ENCODE measurements at regions not wholly inside any gene's neighbourhood (a gene's known extent, or its start where the extent isn't known, plus 50 kb on each side); places are given as distances from the start of the nearest gene placed in this dataset.

GRCh38 chr9:82183181-82183860, 194.7 kb downstream of the SPATA31D1 start:
- TF ChIP-seq, protein P1, sequence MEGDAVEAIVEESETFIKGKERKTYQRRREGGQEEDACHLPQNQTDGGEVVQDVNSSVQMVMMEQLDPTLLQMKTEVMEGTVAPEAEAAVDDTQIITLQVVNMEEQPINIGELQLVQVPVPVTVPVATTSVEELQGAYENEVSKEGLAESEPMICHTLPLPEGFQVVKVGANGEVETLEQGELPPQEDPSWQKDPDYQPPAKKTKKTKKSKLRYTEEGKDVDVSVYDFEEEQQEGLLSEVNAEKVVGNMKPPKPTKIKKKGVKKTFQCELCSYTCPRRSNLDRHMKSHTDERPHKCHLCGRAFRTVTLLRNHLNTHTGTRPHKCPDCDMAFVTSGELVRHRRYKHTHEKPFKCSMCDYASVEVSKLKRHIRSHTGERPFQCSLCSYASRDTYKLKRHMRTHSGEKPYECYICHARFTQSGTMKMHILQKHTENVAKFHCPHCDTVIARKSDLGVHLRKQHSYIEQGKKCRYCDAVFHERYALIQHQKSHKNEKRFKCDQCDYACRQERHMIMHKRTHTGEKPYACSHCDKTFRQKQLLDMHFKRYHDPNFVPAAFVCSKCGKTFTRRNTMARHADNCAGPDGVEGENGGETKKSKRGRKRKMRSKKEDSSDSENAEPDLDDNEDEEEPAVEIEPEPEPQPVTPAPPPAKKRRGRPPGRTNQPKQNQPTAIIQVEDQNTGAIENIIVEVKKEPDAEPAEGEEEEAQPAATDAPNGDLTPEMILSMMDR (conservative IDR thresholded peaks at IDR 0.05; ENCODE audit: low read length): no peak
- no peak for TF ChIP-seq EZH2phosphoT487 (IDR thresholded peaks at IDR 0.05; ENCODE audit: borderline replicate concordance)

Measured in Loucy (cell line).